ENCODE measurements at regions not wholly inside any gene's neighbourhood (a gene's known extent, or its start where the extent isn't known, plus 50 kb on each side); places are given as distances from the start of the nearest gene placed in this dataset.

GRCh38 chr5:120927950-120928530, 463.9 kb downstream of the PRR16 start:
- TF ChIP-seq CTCF (IDR thresholded peaks at IDR 0.05), result no peak
- TF ChIP-seq POLR2A (IDR thresholded peaks at IDR 0.05), result no peak

Data from lower leg skin (tissue), 3 donors.